Activated CD4-positive, alpha-beta T cell treated with anti-CD3 and anti-CD28 coated beads for 48 hours (primary cell): ENCODE measurements at regions not wholly inside any gene's neighbourhood (a gene's known extent, or its start where the extent isn't known, plus 50 kb on each side); places are given as distances from the start of the nearest gene placed in this dataset.

ENCODE experiments used
- DNase-seq: peaks from one replicate; pipeline ENCODE4 v3.0.0-alpha.2; 2020

- DNase-seq, result no peak
These were observed 62.6 kb upstream of the MACF1 start for GRCh38 chr1:39141925-39142324.

- no peak for DNase-seq
These were observed 62.0 kb upstream of the MACF1 start for GRCh38 chr1:39142401-39143060.

DNA sequence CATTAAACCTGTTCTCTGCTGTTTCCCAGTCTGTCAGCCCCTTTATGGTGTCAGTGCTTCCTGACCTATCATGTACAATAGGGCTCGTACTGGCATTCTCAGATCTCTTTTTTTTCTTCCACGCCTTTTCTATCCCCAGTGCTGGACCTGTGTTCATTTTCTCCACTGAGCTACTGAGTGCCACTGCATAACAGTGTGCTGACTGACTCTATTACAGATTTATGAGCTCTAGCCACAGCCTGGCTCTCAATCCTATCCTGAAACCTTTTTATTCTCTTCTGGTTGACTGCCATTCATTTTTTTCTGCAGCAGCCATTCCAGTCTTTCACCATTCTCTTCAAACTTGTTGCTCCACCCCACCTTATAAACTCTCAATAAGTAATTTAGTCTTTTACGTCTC, 59.6 kb upstream of the MACF1 start:
- no peak for DNase-seq

GRCh38 chr1:39145331-39145965, 59.0 kb upstream of the MACF1 start:
- no peak for DNase-seq

GRCh38 chr1:39146681-39147080, 57.8 kb upstream of the MACF1 start:
- no peak for DNase-seq

DNA sequence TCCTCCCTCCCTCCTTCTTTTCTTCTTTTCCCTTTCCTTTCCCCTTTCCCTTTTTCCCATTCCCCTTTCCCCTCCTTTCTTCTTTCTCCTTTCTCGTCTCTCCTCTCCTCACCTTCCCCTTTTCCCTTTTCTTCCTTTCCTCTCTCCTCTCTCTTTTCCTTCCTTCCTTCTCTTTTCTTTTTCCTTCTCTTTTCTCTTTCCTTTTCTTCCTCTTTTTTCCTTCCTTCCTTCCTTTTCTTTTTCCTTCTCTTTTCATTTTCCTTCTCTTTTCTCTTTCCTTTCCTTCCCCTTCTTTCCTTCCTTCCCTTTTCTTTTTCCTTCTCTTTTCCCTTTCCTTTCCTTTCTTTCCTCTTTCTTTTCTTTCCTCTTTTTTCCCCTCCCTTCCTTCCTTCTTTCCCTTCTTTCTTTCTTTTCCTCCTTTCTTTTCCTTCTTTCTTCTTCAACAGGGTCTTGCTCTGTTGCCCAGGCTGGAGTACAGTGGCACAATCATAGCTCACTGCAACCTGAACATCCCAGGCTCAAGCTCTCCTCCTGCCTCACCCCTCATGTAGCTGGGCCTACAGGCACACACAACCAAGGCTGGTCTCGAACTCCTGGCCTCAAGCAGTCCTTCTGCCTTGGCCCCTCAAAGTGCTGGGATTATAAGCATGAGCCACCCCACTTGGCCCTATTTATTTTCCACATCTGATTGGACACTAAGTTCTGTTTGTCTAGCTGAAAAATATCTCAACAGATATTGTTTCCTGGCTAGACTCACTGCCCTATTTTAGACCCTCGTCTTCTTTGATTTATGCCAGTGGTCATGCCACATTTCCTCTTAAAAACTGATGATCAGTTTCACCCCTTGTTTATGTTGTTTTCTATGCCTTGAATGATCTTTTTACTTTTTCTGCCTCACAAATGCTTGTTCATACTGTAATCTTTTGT, 57.1 kb upstream of the MACF1 start:
- DNase-seq, result no peak

DNA sequence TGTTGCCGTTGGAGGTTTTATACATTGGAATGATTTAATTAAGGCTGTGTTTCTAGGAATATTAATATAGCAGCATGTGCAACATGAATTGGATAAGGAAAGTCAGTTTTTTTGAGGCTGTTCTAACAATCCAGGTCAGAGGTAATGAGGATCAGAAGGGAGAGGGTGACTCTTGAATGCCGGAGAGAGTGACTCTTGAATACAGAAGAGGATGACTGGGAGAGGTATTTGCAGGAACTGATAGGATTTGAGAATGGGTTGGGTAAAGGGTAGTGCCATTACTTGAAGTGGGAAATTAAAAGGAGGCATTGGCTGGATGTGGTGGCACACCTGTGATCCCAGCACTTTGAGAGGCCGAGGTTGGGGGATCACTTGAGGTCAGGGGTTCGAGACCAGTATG, 55.6 kb upstream of the MACF1 start:
- DNase-seq, result no peak

DNA sequence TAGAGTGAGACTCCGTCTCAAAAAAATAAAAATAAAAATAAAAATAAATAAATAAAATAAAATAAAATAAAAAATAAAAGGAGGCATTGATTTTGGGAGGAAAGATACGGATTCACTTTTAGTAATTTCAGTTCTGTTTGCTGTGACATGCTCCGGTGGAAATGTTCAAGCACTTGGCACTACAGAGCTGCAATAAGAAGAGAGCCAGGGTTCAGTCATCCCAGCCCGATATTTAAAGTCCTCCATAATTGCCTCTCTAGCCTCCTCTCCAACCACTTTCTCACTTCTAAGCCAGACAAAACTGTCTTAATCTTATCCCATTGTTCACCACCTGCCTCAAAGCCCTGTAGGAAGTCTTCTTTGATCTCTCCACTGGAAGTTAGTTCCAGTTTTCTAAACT, 55.0 kb upstream of the MACF1 start:
- no peak for DNase-seq

GRCh38 chr1:39150779-39151178, 53.7 kb upstream of the MACF1 start:
- DNase-seq, result no peak

- no peak for DNase-seq
These were observed 53.2 kb upstream of the MACF1 start for GRCh38 chr1:39151267-39151666.

GRCh38 chr1:39152923-39153322, 51.6 kb upstream of the MACF1 start:
- no peak for DNase-seq

GRCh38 chr1:39153684-39154083, 50.8 kb upstream of the MACF1 start:
- DNase-seq, result no peak

DNA sequence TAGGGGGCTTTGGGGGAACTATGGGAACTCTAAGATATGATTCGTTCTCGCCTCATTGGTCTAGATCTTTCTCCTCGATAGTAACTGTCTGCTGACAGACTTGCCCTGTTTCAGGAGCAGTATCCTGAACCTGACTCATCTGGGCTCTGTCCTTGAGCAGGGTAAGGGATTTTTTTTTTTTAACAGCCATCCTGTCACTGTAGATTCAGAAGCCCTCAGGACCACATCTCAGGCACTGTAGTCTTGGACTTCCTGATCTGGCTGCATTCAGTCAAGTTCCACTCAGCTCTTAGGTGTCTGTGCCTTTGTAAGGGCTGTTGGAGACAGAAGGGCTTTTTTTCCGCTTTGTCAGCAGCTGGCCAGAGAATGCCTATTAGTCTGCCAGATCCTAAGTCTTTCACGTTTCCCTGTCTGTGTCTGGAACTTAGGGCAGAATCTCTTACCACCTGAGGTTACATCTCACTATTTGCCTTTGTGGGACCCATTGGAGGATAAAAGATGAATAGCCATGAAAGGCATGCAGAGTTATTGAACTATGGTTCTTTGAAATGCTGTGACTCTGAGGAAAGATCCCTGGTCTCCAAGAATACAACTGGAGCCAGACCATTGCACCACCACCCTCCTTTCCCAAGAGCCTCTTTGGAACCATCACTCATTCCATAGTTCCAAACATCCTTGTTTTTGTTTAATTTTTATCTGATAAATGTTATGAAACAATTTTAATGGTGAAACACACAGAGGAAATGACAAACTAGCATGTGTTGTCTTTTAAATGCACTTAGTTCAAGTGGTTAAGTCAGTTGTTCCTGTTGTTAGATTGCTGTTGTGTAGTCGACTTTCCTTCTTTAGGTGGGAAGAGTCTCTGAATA, 49.7 kb upstream of the MACF1 start:
- no peak for DNase-seq
